Endothelial cell of umbilical vein (primary cell): ENCODE measurements at regions not wholly inside any gene's neighbourhood (a gene's known extent, or its start where the extent isn't known, plus 50 kb on each side); places are given as distances from the start of the nearest gene placed in this dataset.

Experiments used
- BruUV-seq: library from RNA; stranded (reverse); fragments of 400-500 nt; replicated peaks from 2 replicates; lab custom pipeline; 2021; lab: Mats Ljungman, UMichigan
- CTCF ChIA-PET: fragments of 300-600, 350-600 bp; sonication (Branson Sonifier 250); formaldehyde crosslinking; loops from one replicate; lab custom pipeline; 2021; ENCODE audit warnings: antibody characterized with exemption, inconsistent platforms; lab: Charles Lee
- POLR2A ChIA-PET: fragments of 300-600, 350-600 bp; sonication (Branson Sonifier 250); formaldehyde crosslinking; loops from one replicate; lab custom pipeline; 2021; ENCODE audit warnings: antibody characterized with exemption, inconsistent platforms; lab: Charles Lee
- DNase-seq: peaks from one replicate; pipeline ENCODE4 v3.0.0-alpha.2; 2011; ENCODE audit warnings: low read depth, low spot score
- FAIRE-seq: peaks from 2 replicates; lab custom pipeline; 2011; peaks lifted over from hg19 to GRCh38; lab: Jason Lieb, UNC
- H2AFZ ChIP-seq: 2 replicates; pipeline ENCODE4 v1.6.0; 2012; ENCODE audit warnings: low read depth, low read length, control low read depth, inconsistent platforms
- H3K27ac ChIP-seq: 2 replicates; pipeline ENCODE4 v1.5.1; 2011; ENCODE audit warnings: low read depth, mild to moderate bottlenecking, control low read depth, low read length, moderate library complexity; ENCODE audit not compliant: insufficient read depth
- H3K27me3 ChIP-seq, 2 experiments: 2 replicates each; pipeline versions ENCODE4 v1.6.0 to v1.6.1; 2011; ENCODE audit warnings: low read length in 2 of 2, mixed read lengths in 1 of 2; ENCODE audit not compliant: control insufficient read depth in 2 of 2, insufficient read depth in 2 of 2
- H3K36me3 ChIP-seq, 2 experiments: 2 replicates in 1 of 2; 3 replicates in 1 of 2; pipeline ENCODE4 v1.5.1; 2011; ENCODE audit warnings: low read length in 2 of 2, mild to moderate bottlenecking in 1 of 2, moderate library complexity in 1 of 2; ENCODE audit not compliant: control insufficient read depth in 2 of 2, insufficient read depth in 2 of 2; ENCODE audit errors: extremely low read depth in 1 of 2
- H3K4me1 ChIP-seq: 3 replicates; pipeline ENCODE4 v1.5.1; 2011; ENCODE audit warnings: mild to moderate bottlenecking, low read length; ENCODE audit not compliant: control insufficient read depth, insufficient read depth; ENCODE audit errors: extremely low read depth
- H3K4me2 ChIP-seq: 2 replicates; pipeline ENCODE4 v1.6.1; 2011; ENCODE audit warnings: low read length, control low read depth, mixed read lengths; ENCODE audit not compliant: insufficient read depth
- H3K4me3 ChIP-seq, 3 experiments: fragments of 200-600 bp in 1 of 3; sonication (generic), shearing (Covaris generic) in 1 of 3; replicated peaks in 1 of 3; 2 replicates each; pipeline ENCODE4 v1.5.1; 2011 to 2016; ENCODE audit warnings: control low read depth in 3 of 3, low read length in 3 of 3, mild to moderate bottlenecking in 2 of 3, inconsistent platforms in 1 of 3, low read depth in 1 of 3, moderate library complexity in 1 of 3; ENCODE audit not compliant: insufficient read depth in 1 of 3
- H3K79me2 ChIP-seq: 2 replicates; pipeline ENCODE4 v1.6.0; 2012; ENCODE audit warnings: low read length, inconsistent platforms; ENCODE audit not compliant: control insufficient read depth, insufficient read depth
- H3K9ac ChIP-seq: replicated peaks from 2 replicates; pipeline ENCODE3; 2011; ENCODE audit warnings: low read length, control low read depth; ENCODE audit not compliant: insufficient read depth; ENCODE audit errors: extremely low read depth
- H3K9me1 ChIP-seq: replicated peaks from 3 replicates; pipeline ENCODE4 v1.6.0; 2011; ENCODE audit warnings: mild to moderate bottlenecking, low read length; ENCODE audit not compliant: control insufficient read depth, insufficient read depth; ENCODE audit errors: extremely low read depth
- H3K9me3 ChIP-seq: replicated peaks from 2 replicates; pipeline ENCODE4 v1.5.1; 2012; ENCODE audit warnings: low read length, inconsistent platforms; ENCODE audit not compliant: control insufficient read depth, insufficient read depth
- H4K20me1 ChIP-seq: replicated peaks from 2 replicates; pipeline ENCODE3; 2011; ENCODE audit warnings: mild to moderate bottlenecking, low read length; ENCODE audit not compliant: control insufficient read depth, insufficient read depth; ENCODE audit errors: extremely low read depth
- CTCF ChIP-seq, 2 donors: IDR thresholded peaks; 1 replicate in 1 of 2; 2 replicates in 1 of 2; pipeline ENCODE4 v1.5.1; 2011; ENCODE audit warnings: low read length in 2 of 2, mild to moderate bottlenecking in 2 of 2, moderate library complexity in 2 of 2, control low read depth in 1 of 2, inconsistent platforms in 1 of 2, low read depth in 1 of 2; ENCODE audit not compliant: insufficient read depth in 1 of 2; ENCODE audit errors: extremely low read depth in 1 of 2
- EZH2 ChIP-seq: IDR thresholded peaks from 2 replicates; pipeline ENCODE4 v1.6.1; 2012; ENCODE audit warnings: borderline replicate concordance, low read depth, mild to moderate bottlenecking, moderate library complexity, low read length, inconsistent platforms; ENCODE audit not compliant: severe bottlenecking
- FOS ChIP-seq: IDR thresholded peaks from 2 replicates; pipeline ENCODE4 v1.6.1; 2011; ENCODE audit warnings: mild to moderate bottlenecking, low read length, moderate library complexity, borderline replicate concordance; ENCODE audit not compliant: insufficient read depth
- GATA2 ChIP-seq: IDR thresholded peaks from 2 replicates; pipeline ENCODE4 v1.7.0; 2011; ENCODE audit warnings: low read depth, mild to moderate bottlenecking, moderate library complexity, mixed read lengths, low read length; ENCODE audit not compliant: insufficient read length, insufficient read depth
- JUN ChIP-seq: IDR thresholded peaks from 2 replicates; pipeline ENCODE4 v1.6.1; 2011; ENCODE audit warnings: borderline replicate concordance, low read depth; ENCODE audit not compliant: insufficient read length, insufficient read depth
- MYC ChIP-seq: IDR thresholded peaks from one replicate; pipeline ENCODE4 v1.6.1; 2011; ENCODE audit warnings: mild to moderate bottlenecking, low read depth, low read length
- POLR2A ChIP-seq: IDR thresholded peaks from 2 replicates; pipeline ENCODE4 v1.6.1; 2012; ENCODE audit warnings: low read depth, mild to moderate bottlenecking, control low read depth, low read length
- POLR2AphosphoS5 ChIP-seq: IDR thresholded peaks from 2 replicates; pipeline ENCODE4 v1.6.1; 2012; ENCODE audit warnings: low read depth, mild to moderate bottlenecking, control low read depth, low read length, moderate library complexity; ENCODE audit not compliant: insufficient read depth
- dilution Hi-C: fragments of 300-500 bp; cut with MboI; formaldehyde crosslinking; loops from one replicate; pipeline ENCODE4 v1.15.0; 2019; ENCODE audit warnings: low sequenced_read_pairs; ENCODE audit not compliant: extremely low pct_ligation_motif_present
- intact Hi-C: fragments of 100-400 bp; cut with micrococcal nuclease; formaldehyde crosslinking; loops from one replicate; pipeline ENCODE4 v1.10.0; 2022
- TF ChIP-seq, protein P1 (sequence below): IDR thresholded peaks from 2 replicates; pipeline ENCODE4 v1.6.1; 2011; ENCODE audit not compliant: insufficient read depth, insufficient read length

DNA sequence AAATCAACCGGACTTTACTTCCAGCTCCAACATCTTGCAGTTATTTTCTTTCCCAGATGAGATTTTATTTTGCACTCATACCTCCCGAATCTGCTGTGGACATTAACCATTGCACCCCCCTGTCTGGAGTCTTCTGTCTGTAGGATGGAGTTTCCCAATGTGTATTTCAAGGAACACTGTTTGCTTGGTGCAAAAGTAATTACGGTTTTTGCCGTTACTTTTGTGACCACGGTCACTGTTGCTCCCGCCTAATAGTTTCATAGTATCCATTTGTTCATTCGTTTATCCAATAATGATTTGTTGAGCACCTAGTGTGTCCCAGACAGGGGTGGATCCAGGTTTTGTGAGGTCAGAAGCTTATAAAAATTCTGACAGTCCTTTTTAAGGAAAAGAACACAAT lies 90.3 kb upstream of the BCL11A start:
- Histone ChIP-seq H3K27ac (no peak overlapping the region), H3K36me3 (no peaks in the 10 kb centered on the region), H3K4me3 (no peak overlapping the region), H3K27me3 (no peaks in the 10 kb centered on the region), H3K9me1 (no peaks in the 10 kb centered on the region), H3K4me2 (no peak overlapping the region), H2AFZ (no peak overlapping the region), H3K4me1 (no peaks in the 10 kb centered on the region), H3K79me2 (no peaks in the 10 kb centered on the region), H4K20me1 (no peaks in the 10 kb centered on the region), H3K9me3 (no peaks in the 10 kb centered on the region), H3K9ac (no peak overlapping the region)
- CTCF ChIA-PET: interaction anchor here (1.2 to 2.2 kb wide), 4 partner anchors 15 to 1881 kb away, joined by 4 to 8 read pairs (median 4); no protein-coding TSS in a partner anchor
- no peak for FAIRE-seq
- TF ChIP-seq POLR2AphosphoS5: no peak
- TF ChIP-seq FOS: no peak
- no peak for TF ChIP-seq CTCF (IDR thresholded peaks at IDR 0.05; ENCODE audit: extremely low read depth in 1 of 2, insufficient read depth in 1 of 2, low read depth in 1 of 2, low read length in 2 of 2)
- no peak for TF ChIP-seq POLR2A
- TF ChIP-seq GATA2: no peak
- no peak for TF ChIP-seq EZH2
- TF ChIP-seq, protein P1, sequence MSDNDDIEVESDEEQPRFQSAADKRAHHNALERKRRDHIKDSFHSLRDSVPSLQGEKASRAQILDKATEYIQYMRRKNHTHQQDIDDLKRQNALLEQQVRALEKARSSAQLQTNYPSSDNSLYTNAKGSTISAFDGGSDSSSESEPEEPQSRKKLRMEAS: no peak
- no peak for TF ChIP-seq MYC
- no peak for TF ChIP-seq JUN
- POLR2A ChIA-PET: no interaction called here
- DNase-seq: no peak
- no TSS peak for BruUV-seq
- intact Hi-C loops (loop anchor here (2.0 kb wide), 1 partner anchor 1881 kb away; no protein-coding TSS in a partner anchor), dilution Hi-C loops (no loop called here)
